BLaER1 (cell line): ENCODE measurements at regions not wholly inside any gene's neighbourhood (a gene's known extent, or its start where the extent isn't known, plus 50 kb on each side); places are given as distances from the start of the nearest gene placed in this dataset.
"Not testable (repeated sequence)": the region's sequence is repeated elsewhere in the genome, so short reads cannot be mapped to it uniquely, and the experiment has no call there.

Experiments
- H3K27ac ChIP-seq: shearing (Covaris generic); formaldehyde crosslinking; 2 replicates; pipeline ENCODE4 v1.8.1; 2022
- H3K27me3 ChIP-seq: shearing (Covaris generic); formaldehyde crosslinking; 2 replicates; pipeline ENCODE4 v1.8.1; 2022
- H3K36me3 ChIP-seq: shearing (Covaris generic); formaldehyde crosslinking; 2 replicates; pipeline ENCODE4 v1.8.1; 2022
- H3K4me1 ChIP-seq: shearing (Covaris generic); formaldehyde crosslinking; 2 replicates; pipeline ENCODE4 v1.8.1; 2022
- H3K4me2 ChIP-seq: shearing (Covaris generic); formaldehyde crosslinking; 2 replicates; pipeline ENCODE4 v1.8.1; 2022
- H3K4me3 ChIP-seq: shearing (Covaris generic); formaldehyde crosslinking; 2 replicates; pipeline ENCODE4 v1.8.1; 2022
- H3K9ac ChIP-seq: shearing (Covaris generic); formaldehyde crosslinking; 2 replicates; pipeline ENCODE4 v1.8.1; 2022
- H3K9me3 ChIP-seq: shearing (Covaris generic); formaldehyde crosslinking; 2 replicates; pipeline ENCODE4 v1.8.1; 2022
- H4K20me1 ChIP-seq: shearing (Covaris generic); formaldehyde crosslinking; 2 replicates; pipeline ENCODE4 v1.8.1; 2022
- Cebpa-rat ChIP-seq: shearing (Covaris generic); IDR thresholded peaks from 2 replicates; pipeline ENCODE4 v1.8.1; 2022

DNA sequence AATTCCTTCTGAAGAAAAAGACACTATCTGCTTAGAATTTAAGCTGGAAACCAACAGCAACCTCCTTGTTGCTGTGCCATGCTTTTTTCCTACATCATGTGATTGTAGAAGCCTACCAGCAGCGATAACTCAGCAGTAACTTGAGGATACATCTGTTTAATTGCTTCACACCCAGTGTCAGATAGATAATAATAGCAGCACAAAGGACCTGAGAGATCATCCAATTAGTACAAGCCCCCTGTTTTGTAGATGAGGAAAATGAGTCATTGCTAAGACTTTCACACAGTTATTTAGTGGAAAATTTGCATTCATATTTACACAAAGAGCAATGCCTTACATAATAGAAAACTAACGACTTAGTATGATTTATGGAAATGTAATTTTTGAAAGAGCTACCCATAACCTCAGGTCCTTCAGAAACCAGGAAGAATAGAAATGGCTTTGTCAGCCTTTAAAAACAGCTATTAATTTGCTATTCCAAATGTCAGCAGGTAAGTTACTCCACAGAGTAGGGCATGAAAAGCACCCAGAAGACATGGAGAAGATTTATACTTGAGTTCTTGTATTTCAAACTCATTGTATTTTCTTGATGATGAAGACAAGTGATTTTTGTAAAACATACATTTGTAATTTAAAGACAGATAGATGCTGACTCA lies 93.7 kb upstream of the SGCG start:
- H4K20me1 ChIP-seq, result no peaks in the 10 kb centered on the region
- 0 out of 2 replicates have a peak, but pooled peaks cover under 1% of the 10 kb centered on the region for H3K4me1 ChIP-seq
- H3K4me2 ChIP-seq, result no peak overlapping the region
- H3K27ac ChIP-seq, result no peak overlapping the region
- H3K27me3 ChIP-seq, result no peaks in the 10 kb centered on the region
- TF ChIP-seq Cebpa-rat, result no peak
- H3K4me3 ChIP-seq, result no peak overlapping the region
- H3K9ac ChIP-seq, result no peak overlapping the region
- peaks cover 11% of the 10 kb centered on the region; the same call in 1 of the 2 replicates for H3K9me3 ChIP-seq
- H3K36me3 ChIP-seq, result no peaks in the 10 kb centered on the region

DNA sequence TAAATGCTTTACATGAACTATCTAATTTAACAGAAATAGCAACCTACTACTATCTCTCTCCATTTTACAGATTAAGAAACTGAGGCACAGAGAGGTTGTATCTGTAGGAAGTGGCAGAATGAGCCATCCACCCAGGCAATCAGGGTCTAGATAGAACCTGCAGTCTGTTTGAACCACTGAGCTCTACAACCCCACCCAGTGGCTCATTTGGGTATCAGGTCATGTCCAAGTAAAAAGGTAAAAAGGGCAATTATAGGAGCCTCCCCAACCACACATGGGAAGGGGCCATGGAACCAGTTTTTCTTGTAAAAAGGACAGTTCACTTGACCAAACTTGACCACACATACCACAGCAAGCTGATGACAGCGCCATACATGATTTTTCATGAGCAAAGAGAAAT lies 92.9 kb upstream of the SGCG start:
- Histone ChIP-seq H3K9me3 (peaks cover 11% of the 10 kb centered on the region; the same call in 1 of the 2 replicates), H3K4me2 (no peak overlapping the region)

GRCh38 chr13:23098161-23098907 lies 82.4 kb upstream of the SGCG start:
- H3K4me2 ChIP-seq, result no peak overlapping the region
- H3K4me3 ChIP-seq, result no peak overlapping the region
- no peaks in the 10 kb centered on the region for H3K4me1 ChIP-seq
- no peak overlapping the region for H3K9ac ChIP-seq
- no peak overlapping the region for H3K27ac ChIP-seq
- H3K9me3 ChIP-seq, result no peaks in the 10 kb centered on the region
- TF ChIP-seq Cebpa-rat, result peak; percentile 36; the same call in 1 of the 2 replicates
- no peaks in the 10 kb centered on the region for H4K20me1 ChIP-seq
- no peaks in the 10 kb centered on the region for H3K36me3 ChIP-seq
- no peaks in the 10 kb centered on the region for H3K27me3 ChIP-seq

More for the DNA sequence above, 92.9 kb upstream of the SGCG start:
- TF ChIP-seq Cebpa-rat, result no peak
- Histone ChIP-seq H3K4me1 (no peaks in the 10 kb centered on the region), H3K36me3 (no peaks in the 10 kb centered on the region), H4K20me1 (no peaks in the 10 kb centered on the region), H3K27ac (no peak overlapping the region), H3K27me3 (no peaks in the 10 kb centered on the region), H3K4me3 (no peak overlapping the region), H3K9ac (no peak overlapping the region)

GRCh38 chr13:23105051-23105450 lies 75.7 kb upstream of the SGCG start:
- Histone ChIP-seq H3K4me2 (peak overlapping the region; percentile 42), H3K27ac (no peak overlapping the region), H3K4me3 (no peak overlapping the region)

DNA sequence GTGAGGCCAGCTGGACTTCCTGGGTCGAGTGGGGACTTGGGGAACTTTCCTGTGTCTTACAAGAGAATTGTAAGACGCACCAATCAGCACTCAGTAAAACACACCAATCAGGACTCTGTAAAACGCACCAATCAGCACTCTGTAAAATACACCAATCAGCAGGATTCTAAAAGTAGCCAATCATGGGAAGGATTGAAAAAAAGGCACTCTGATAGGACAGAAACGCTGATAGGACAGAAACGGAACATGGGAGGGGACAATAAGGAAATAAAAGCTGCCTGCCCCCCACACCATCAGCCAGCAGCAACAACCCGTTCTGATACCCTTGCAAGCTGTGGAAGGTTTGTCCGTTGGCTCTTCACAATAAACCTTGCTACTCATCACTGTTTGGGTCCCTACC lies 73.1 kb upstream of the SGCG start:
- H3K27me3 ChIP-seq, result no peaks in the 10 kb centered on the region
- no peak overlapping the region for H3K4me3 ChIP-seq

More at GRCh38 chr13:23105051-23105450, 75.7 kb upstream of the SGCG start:
- H3K27me3 ChIP-seq, result no peaks in the 10 kb centered on the region
- peaks cover 17% of the 10 kb centered on the region for H3K4me1 ChIP-seq
- H3K36me3 ChIP-seq, result no peaks in the 10 kb centered on the region
- no peak overlapping the region for H3K9ac ChIP-seq
- 0 out of 2 replicates have a peak, but pooled peaks cover 5% of the 10 kb centered on the region for H3K9me3 ChIP-seq
- no peaks in the 10 kb centered on the region for H4K20me1 ChIP-seq
- TF ChIP-seq Cebpa-rat, result no peak

GRCh38 chr13:23119131-23119530 lies 61.6 kb upstream of the SGCG start:
- no peaks in the 10 kb centered on the region for H3K9me3 ChIP-seq
- TF ChIP-seq Cebpa-rat, result no peak
- no peaks in the 10 kb centered on the region for H3K36me3 ChIP-seq
- H3K9ac ChIP-seq, result no peak overlapping the region
- no peaks in the 10 kb centered on the region for H4K20me1 ChIP-seq
- H3K4me1 ChIP-seq, result no peaks in the 10 kb centered on the region
- H3K4me2 ChIP-seq, result no peak overlapping the region
- no peak overlapping the region for H3K4me3 ChIP-seq
- H3K27ac ChIP-seq, result no peak overlapping the region
- no peaks in the 10 kb centered on the region for H3K27me3 ChIP-seq

More for the DNA sequence above, 73.1 kb upstream of the SGCG start:
- H3K9ac ChIP-seq, result no peak overlapping the region
- H4K20me1 ChIP-seq, result no peaks in the 10 kb centered on the region
- H3K9me3 ChIP-seq, result 0 out of 2 replicates have a peak, but pooled peaks cover 5% of the 10 kb centered on the region
- TF ChIP-seq Cebpa-rat, result no peak
- no peaks in the 10 kb centered on the region for H3K36me3 ChIP-seq
- no peak overlapping the region for H3K4me2 ChIP-seq
- H3K4me1 ChIP-seq, result peaks cover 17% of the 10 kb centered on the region
- no peak overlapping the region for H3K27ac ChIP-seq

DNA sequence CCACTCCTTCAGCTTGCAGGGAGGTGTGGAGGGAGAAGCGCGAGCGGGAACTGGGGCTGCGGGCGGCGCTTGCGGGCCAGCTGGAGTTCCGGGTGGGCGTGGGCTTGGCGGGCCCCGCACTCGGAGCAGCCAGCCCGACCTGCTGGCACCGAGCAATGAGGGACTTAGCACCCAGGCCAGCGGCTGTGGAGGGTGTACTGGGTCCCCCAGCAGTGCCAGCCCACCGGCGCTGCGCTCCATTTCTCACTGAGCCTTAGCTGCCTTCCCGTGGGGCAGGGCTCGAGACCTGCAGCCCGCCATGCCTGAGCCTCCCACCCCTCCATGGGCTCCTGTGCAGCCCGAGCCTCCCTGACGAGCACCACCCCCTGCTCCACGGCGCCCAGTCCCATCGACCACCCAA lies 53.2 kb upstream of the SGCG start:
- H3K9me3 ChIP-seq, H3K4me1 ChIP-seq, H3K27ac ChIP-seq, H3K27me3 ChIP-seq, H3K4me3 ChIP-seq, H3K9ac ChIP-seq, H3K36me3 ChIP-seq, H3K4me2 ChIP-seq, H4K20me1 ChIP-seq: not testable (repeated sequence)

- no peak overlapping the region for H3K4me3 ChIP-seq
- H4K20me1 ChIP-seq, result no peaks in the 10 kb centered on the region
- no peaks in the 10 kb centered on the region for H3K27me3 ChIP-seq
- no peak for TF ChIP-seq Cebpa-rat
- no peak overlapping the region for H3K9ac ChIP-seq
- no peak overlapping the region for H3K27ac ChIP-seq
- no peak overlapping the region for H3K4me2 ChIP-seq
- no peaks in the 10 kb centered on the region for H3K36me3 ChIP-seq
- H3K4me1 ChIP-seq, result 0 out of 2 replicates have a peak, but pooled peaks cover 4% of the 10 kb centered on the region
- H3K9me3 ChIP-seq, result 0 out of 2 replicates have a peak, but pooled peaks cover 4% of the 10 kb centered on the region
Measured at GRCh38 chr13:23129331-23129730, 51.4 kb upstream of the SGCG start.
